ENCODE measurements at regions not wholly inside any gene's neighbourhood (a gene's known extent, or its start where the extent isn't known, plus 50 kb on each side); places are given as distances from the start of the nearest gene placed in this dataset.

GRCh38 chrX:79592259-79592658 lies 225.1 kb upstream of the ITM2A start:
- no peak for TF ChIP-seq TAF1 (IDR thresholded peaks at IDR 0.05; ENCODE audit: low read depth, low read length)
- no peak for TF ChIP-seq POLR2AphosphoS5 (IDR thresholded peaks at IDR 0.05; ENCODE audit: low read depth, low read length)
- no peak for TF ChIP-seq POLR2A (IDR thresholded peaks at IDR 0.05; ENCODE audit: low read depth, low read length)
- TF ChIP-seq PAX5 (IDR thresholded peaks at IDR 0.05; ENCODE audit: insufficient read depth, low read length, severe bottlenecking), result no peak

All from GM12891 (cell line).